Renal cortical epithelial cell (primary cell): ENCODE measurements at regions not wholly inside any gene's neighbourhood (a gene's known extent, or its start where the extent isn't known, plus 50 kb on each side); places are given as distances from the start of the nearest gene placed in this dataset.

Source experiments
- DNase-seq: peaks from one replicate; pipeline ENCODE4 v3.0.0-alpha.2; 2011; ENCODE audit warnings: low read depth

GRCh38 chr16:52235186-52235585 lies 311.8 kb downstream of the TOX3 start:
- no peak for DNase-seq

- peak; percentile 74 for DNase-seq
Observed at GRCh38 chr16:52234626-52235025, 312.3 kb downstream of the TOX3 start.

- no peak for DNase-seq
Observed at GRCh38 chr16:52229471-52229870, 317.5 kb downstream of the TOX3 start.

GRCh38 chr16:52227851-52228250 lies 319.1 kb downstream of the TOX3 start:
- peak; percentile 74 for DNase-seq

GRCh38 chr16:52212841-52213240 lies 334.1 kb downstream of the TOX3 start:
- DNase-seq: peak; percentile 95

GRCh38 chr16:52209227-52209626 lies 337.7 kb downstream of the TOX3 start:
- peak; percentile 23 for DNase-seq

GRCh38 chr16:52203096-52203495 lies 343.8 kb downstream of the TOX3 start:
- DNase-seq: peak; percentile 91

- DNase-seq: no peak
Observed at GRCh38 chr16:52193441-52193840, 353.5 kb downstream of the TOX3 start.

GRCh38 chr16:52191531-52192134 lies 355.3 kb downstream of the TOX3 start:
- peak; percentile 60 for DNase-seq

GRCh38 chr16:52184336-52184735 lies 362.6 kb downstream of the TOX3 start:
- no peak for DNase-seq

- DNase-seq: no peak
Observed at GRCh38 chr16:52182840-52183239, 364.1 kb downstream of the TOX3 start.

GRCh38 chr16:52174168-52174567 lies 372.8 kb downstream of the TOX3 start:
- DNase-seq: no peak

- no peak for DNase-seq
Observed at GRCh38 chr16:52171481-52171880, 375.5 kb downstream of the TOX3 start.

GRCh38 chr16:52167328-52167727 lies 379.6 kb downstream of the TOX3 start:
- no peak for DNase-seq

- DNase-seq: no peak
Observed at GRCh38 chr16:52165961-52166360, 381.0 kb downstream of the TOX3 start.

- DNase-seq: no peak
Observed at GRCh38 chr16:52149003-52149402, 397.9 kb downstream of the TOX3 start.

- DNase-seq: no peak
Observed at GRCh38 chr16:52141871-52142270, 405.1 kb downstream of the TOX3 start.

GRCh38 chr16:52128361-52128760 lies 418.6 kb downstream of the TOX3 start:
- no peak for DNase-seq

- no peak for DNase-seq
Observed at GRCh38 chr16:52123842-52124241, 423.1 kb downstream of the TOX3 start.

- no peak for DNase-seq
Observed at GRCh38 chr16:52123061-52123839, 423.7 kb downstream of the TOX3 start.

- no peak for DNase-seq
Observed at GRCh38 chr16:52117171-52117570, 429.8 kb downstream of the TOX3 start.

- peak; percentile 82 for DNase-seq
Observed at GRCh38 chr16:52114379-52114778, 432.6 kb downstream of the TOX3 start.

GRCh38 chr16:52113533-52114183 lies 433.3 kb downstream of the TOX3 start:
- no peak for DNase-seq
